HCT116 (cell line): ENCODE measurements at regions not wholly inside any gene's neighbourhood (a gene's known extent, or its start where the extent isn't known, plus 50 kb on each side); places are given as distances from the start of the nearest gene placed in this dataset.

ENCODE experiments used
- ATAC-seq: fragments of 200-7000 bp; cut with Tn5 transposase; 2 replicates; pipeline ENCODE4 v1.9.1; 2020; ENCODE audit warnings: mild to moderate bottlenecking, moderate library complexity
- BruUV-seq: library from RNA; stranded (reverse); fragments of 400-500 nt; replicated peaks from 2 replicates; lab custom pipeline; 2021; lab: Mats Ljungman, UMichigan
- CTCF ChIA-PET: fragments of 300-600 bp; sonication (Branson Sonifier 250); formaldehyde crosslinking; loops from one replicate; lab custom pipeline; 2021; ENCODE audit warnings: antibody characterized with exemption; lab: Charles Lee
- POLR2A ChIA-PET: fragments of 300-600, 350-600 bp; sonication (Branson Sonifier 250); formaldehyde crosslinking; loops from one replicate; lab custom pipeline; 2021; ENCODE audit warnings: antibody characterized with exemption; lab: Charles Lee
- RAD21 ChIA-PET, 2 experiments: fragments of 300-600 bp; sonication (Branson Sonifier 250); formaldehyde crosslinking; loops; one replicate each; lab custom pipeline; 2023; ENCODE audit warnings: low total read pairs in 2 of 2; ENCODE audit not compliant: uncharacterized antibody in 2 of 2, unreplicated experiment in 2 of 2, low non-redundant PET in 1 of 2; lab: Charles Lee
- DNase-seq: peaks from one replicate; pipeline ENCODE4 v3.0.0-alpha.2; 2010; ENCODE audit warnings: low read depth, low spot score
- H2AFZ ChIP-seq: fragments of 200-600 bp; shearing (Covaris generic), sonication (generic); 2 replicates; pipeline ENCODE4 v1.6.1; 2017; ENCODE audit warnings: low read depth, mixed run types, mixed read lengths, antibody characterized with exemption, low read length; ENCODE audit not compliant: poor library complexity, severe bottlenecking
- H3K27ac ChIP-seq: 2 replicates; pipeline ENCODE4 v1.5.1; 2012; ENCODE audit warnings: low read depth, low read length
- H3K27me3 ChIP-seq: fragments of 200-600 bp; sonication (generic); 2 replicates; pipeline ENCODE4 v1.6.1; 2016; ENCODE audit warnings: mixed run types, low read length, mixed read lengths; ENCODE audit not compliant: insufficient read depth
- H3K36me3 ChIP-seq, 2 experiments: fragments of 200-500 bp in 1 of 2; fragments of 200-600 bp in 1 of 2; sonication (Bioruptor generic) in 1 of 2; sonication (generic) in 1 of 2; 2 replicates each; pipeline versions ENCODE4 v1.5.1 to v1.6.1; 2014 to 2016; ENCODE audit warnings: low read length in 2 of 2, inconsistent platforms in 1 of 2, mixed read lengths in 1 of 2, mixed run types in 1 of 2; ENCODE audit not compliant: insufficient read depth in 2 of 2, control insufficient read depth in 1 of 2
- H3K4me1 ChIP-seq, 2 experiments: fragments of 200-600 bp in 1 of 2; sonication (generic) in 1 of 2; 2 replicates each; pipeline versions ENCODE4 v1.5.1 to v1.6.1; 2012 to 2017; ENCODE audit warnings: low read length in 2 of 2, inconsistent platforms in 1 of 2, mild to moderate bottlenecking in 1 of 2, mixed read lengths in 1 of 2, mixed run types in 1 of 2, moderate library complexity in 1 of 2; ENCODE audit not compliant: insufficient read depth in 2 of 2, control insufficient read depth in 1 of 2
- H3K4me2 ChIP-seq: fragments of 200-600 bp; sonication (generic); 2 replicates; pipeline ENCODE4 v1.6.1; 2017; ENCODE audit warnings: mixed run types, low read length, mixed read lengths
- H3K4me3 ChIP-seq, 2 experiments: fragments of 200-600 bp in 1 of 2; sonication (generic) in 1 of 2; replicated peaks in 1 of 2; 2 replicates each; pipeline ENCODE4 v1.5.1; 2011 to 2016; ENCODE audit warnings: low read length in 2 of 2, control low read depth in 1 of 2, low read depth in 1 of 2, mild to moderate bottlenecking in 1 of 2, mixed read lengths in 1 of 2, mixed run types in 1 of 2
- H3K79me2 ChIP-seq: fragments of 200-600 bp; sonication (generic); 2 replicates; pipeline ENCODE4 v1.6.1; 2017; ENCODE audit warnings: mild to moderate bottlenecking, mixed run types, low read length, moderate library complexity, mixed read lengths; ENCODE audit not compliant: insufficient read depth
- H3K9ac ChIP-seq: fragments of 200-600 bp; sonication (generic); 2 replicates; pipeline ENCODE4 v1.6.1; 2016; ENCODE audit warnings: low read length, mixed read lengths
- H3K9me2 ChIP-seq: fragments of 200-600 bp; sonication (generic), shearing (Covaris generic); 2 replicates; pipeline ENCODE4 v1.6.1; 2017; ENCODE audit warnings: mixed run types, mild to moderate bottlenecking, moderate library complexity; ENCODE audit not compliant: insufficient read depth
- H3K9me3 ChIP-seq, 2 experiments: fragments of 200-500 bp in 1 of 2; fragments of 200-600 bp in 1 of 2; sonication (Bioruptor generic) in 1 of 2; sonication (generic) in 1 of 2; 2 replicates each; pipeline ENCODE4 v1.6.1; 2014 to 2017; ENCODE audit warnings: low read length in 2 of 2, mixed read lengths in 2 of 2, inconsistent platforms in 1 of 2, low read depth in 1 of 2, mild to moderate bottlenecking in 1 of 2, mixed run types in 1 of 2, moderate library complexity in 1 of 2; ENCODE audit not compliant: control insufficient read depth in 1 of 2, insufficient read depth in 1 of 2
- H4K20me1 ChIP-seq: fragments of 200-600 bp; sonication (generic), shearing (Covaris generic); 2 replicates; pipeline ENCODE4 v1.6.1; 2017; ENCODE audit warnings: mixed run types, mild to moderate bottlenecking, moderate library complexity; ENCODE audit not compliant: insufficient read depth
- ATF3 ChIP-seq: IDR thresholded peaks from 2 replicates; pipeline ENCODE4 v1.6.1; 2012
- EGR1 ChIP-seq: IDR thresholded peaks from 2 replicates; pipeline ENCODE4 v1.6.1; 2012; ENCODE audit warnings: low read depth
- EZH2 ChIP-seq: fragments of 200-600 bp; sonication (generic); IDR thresholded peaks from 2 replicates; pipeline ENCODE4 v1.6.1; 2017; ENCODE audit warnings: antibody characterized with exemption, mixed run types
- EZH2phosphoT487 ChIP-seq: fragments of 200-600 bp; IDR thresholded peaks from 2 replicates; pipeline ENCODE4 v1.6.1; 2018; ENCODE audit warnings: antibody characterized with exemption, borderline replicate concordance
- FOSL1 ChIP-seq: IDR thresholded peaks from 2 replicates; pipeline ENCODE4 v1.6.1; 2012; ENCODE audit warnings: low read depth
- MAX ChIP-seq: IDR thresholded peaks from 2 replicates; pipeline ENCODE4 v1.6.1; 2012
- POLR2A ChIP-seq: IDR thresholded peaks from 2 replicates; pipeline ENCODE4 v1.7.0; 2011; ENCODE audit warnings: borderline replicate concordance; ENCODE audit not compliant: insufficient read depth, insufficient read length; ENCODE audit errors: extremely low read depth
- POLR2AphosphoS5 ChIP-seq: IDR thresholded peaks from 2 replicates; pipeline ENCODE4 v1.6.1; 2011; ENCODE audit warnings: mild to moderate bottlenecking, low read depth, low read length, moderate library complexity
- RAD21 ChIP-seq: IDR thresholded peaks from 2 replicates; pipeline ENCODE4 v1.6.1; 2012; ENCODE audit warnings: low read depth, mild to moderate bottlenecking
- SP1 ChIP-seq: IDR thresholded peaks from 2 replicates; pipeline ENCODE4 v1.6.1; 2012; ENCODE audit warnings: low read depth
- TCF7L2 ChIP-seq: IDR thresholded peaks from 2 replicates; pipeline ENCODE4 v1.7.0; 2011; ENCODE audit warnings: borderline replicate concordance, inconsistent platforms; ENCODE audit not compliant: insufficient read depth, insufficient read length; ENCODE audit errors: extremely low read depth
- YY1 ChIP-seq: IDR thresholded peaks from 2 replicates; pipeline ENCODE4 v1.6.1; 2011; ENCODE audit warnings: low read length, low read depth, moderate library complexity, mild to moderate bottlenecking; ENCODE audit not compliant: insufficient replicate concordance; ENCODE audit errors: extremely low read depth
- ZBTB33 ChIP-seq: IDR thresholded peaks from 2 replicates; pipeline ENCODE4 v1.6.1; 2011; ENCODE audit warnings: mild to moderate bottlenecking, low read length, moderate library complexity; ENCODE audit not compliant: insufficient replicate concordance; ENCODE audit errors: extremely low read depth
- ZFX ChIP-seq: fragments of 450-650 bp; IDR thresholded peaks from 2 replicates; pipeline ENCODE4 v1.6.1; 2017
- ZNF274 ChIP-seq: fragments of 200-500 bp; sonication (Bioruptor generic); IDR thresholded peaks from 2 replicates; pipeline ENCODE4 v1.6.1; 2014; ENCODE audit warnings: mild to moderate bottlenecking, low read depth, low read length, inconsistent platforms
- intact Hi-C: fragments of 100-400 bp; cut with micrococcal nuclease; formaldehyde crosslinking; loops from 2 replicates; pipeline ENCODE4 v1.10.0; 2022

GRCh38 chr5:90311401-90311800, 98.2 kb downstream of the CETN3 start:
- H3K4me2 ChIP-seq, result no peak overlapping the region
- H3K27ac ChIP-seq, result no peak overlapping the region
- no peak overlapping the region for H3K9ac ChIP-seq
- no TSS peak for BruUV-seq
- no peaks in the 10 kb centered on the region for H3K36me3 ChIP-seq
- CTCF ChIA-PET, result no interaction called here
- H4K20me1 ChIP-seq, result no peaks in the 10 kb centered on the region
- RAD21 ChIA-PET, result no interaction called here
- H3K4me3 ChIP-seq, result no peak overlapping the region
- no peak overlapping the region for H2AFZ ChIP-seq
- no peaks in the 10 kb centered on the region for H3K79me2 ChIP-seq
- intact Hi-C loops, result no loop called here
- no peaks in the 10 kb centered on the region for H3K4me1 ChIP-seq
- no peak for TF ChIP-seq TCF7L2
- no peak for TF ChIP-seq ZNF274
- TF ChIP-seq YY1, result no peak
- TF ChIP-seq EZH2, result no peak
- no peak for TF ChIP-seq EGR1
- no peak for TF ChIP-seq ZFX
- TF ChIP-seq EZH2phosphoT487, result no peak
- no peak for TF ChIP-seq SP1
- TF ChIP-seq MAX, result no peak
- TF ChIP-seq FOSL1, result no peak
- TF ChIP-seq ATF3, result no peak
- TF ChIP-seq RAD21, result no peak
- TF ChIP-seq POLR2AphosphoS5, result no peak
- no peak for TF ChIP-seq ZBTB33
- no peak for TF ChIP-seq POLR2A
- ATAC-seq (no peak), DNase-seq (no peak)
- H3K9me3 ChIP-seq, result no peaks in the 10 kb centered on the region
- no peaks in the 10 kb centered on the region for H3K9me2 ChIP-seq
- no peaks in the 10 kb centered on the region for H3K27me3 ChIP-seq
- POLR2A ChIA-PET, result no interaction called here
